H1 (cell line): ENCODE measurements at regions not wholly inside any gene's neighbourhood (a gene's known extent, or its start where the extent isn't known, plus 50 kb on each side); places are given as distances from the start of the nearest gene placed in this dataset.

Experiments used
- CTCF ChIA-PET: fragments of 300-600 bp; sonication (Branson Sonifier 250); formaldehyde crosslinking; loops from one replicate; lab custom pipeline; 2021; ENCODE audit not compliant: partially characterized antibody; lab: Charles Lee
- POLR2A ChIA-PET: fragments of 300-600 bp; sonication (Branson Sonifier 250); formaldehyde crosslinking; loops from one replicate; lab custom pipeline; 2021; ENCODE audit warnings: inconsistent platforms; ENCODE audit not compliant: partially characterized antibody; lab: Charles Lee
- DNase-seq, 2 experiments: peaks; one replicate each; pipeline versions ENCODE4 v3.0.0 to v3.0.0-alpha.2; 2010 to 2022; ENCODE audit warnings: low spot score in 2 of 2, low read depth in 1 of 2, mixed read lengths in 1 of 2
- FAIRE-seq: peaks from 2 replicates; lab custom pipeline; 2011; peaks lifted over from hg19 to GRCh38; lab: Jason Lieb, UNC
- H2AFZ ChIP-seq: 2 replicates; pipeline ENCODE4 v1.8.1; 2012; ENCODE audit warnings: low read length, inconsistent platforms
- H2AK5ac ChIP-seq: 2 replicates; pipeline ENCODE4 v1.6.1; 2013; ENCODE audit warnings: low read depth, low read length
- H2BK120ac ChIP-seq: replicated peaks from 2 replicates; pipeline ENCODE3; 2013; ENCODE audit warnings: low read depth, low read length, inconsistent platforms
- H2BK12ac ChIP-seq: 2 replicates; pipeline ENCODE4 v1.6.1; 2013; ENCODE audit warnings: low read depth, low read length
- H2BK15ac ChIP-seq: 2 replicates; pipeline ENCODE4 v1.6.1; 2013; ENCODE audit warnings: low read length
- H2BK20ac ChIP-seq: 2 replicates; pipeline ENCODE4 v1.6.1; 2013; ENCODE audit warnings: low read length
- H2BK5ac ChIP-seq: 2 replicates; pipeline ENCODE4 v1.6.1; 2013; ENCODE audit warnings: low read depth, low read length
- H3K14ac ChIP-seq: 2 replicates; pipeline ENCODE4 v1.6.1; 2013; ENCODE audit warnings: inconsistent platforms; ENCODE audit not compliant: insufficient read length
- H3K18ac ChIP-seq: 2 replicates; pipeline ENCODE4 v1.6.1; 2013; ENCODE audit warnings: low read length; ENCODE audit errors: extremely low read depth
- H3K23ac ChIP-seq: 2 replicates; pipeline ENCODE4 v1.6.1; 2013; ENCODE audit warnings: inconsistent platforms; ENCODE audit not compliant: insufficient read length
- H3K23me2 ChIP-seq: 2 replicates; pipeline ENCODE4 v1.6.1; 2013; ENCODE audit warnings: low read depth, low read length
- H3K27ac ChIP-seq: 2 replicates; pipeline ENCODE4 v1.6.1; 2011; ENCODE audit warnings: low read depth, low read length, inconsistent platforms
- H3K27me3 ChIP-seq, 4 experiments: replicated peaks in 1 of 4; 1 replicate in 1 of 4; 2 replicates in 3 of 4; pipeline versions ENCODE4 v1.6.1 to v1.8.1; 2011 to 2013; ENCODE audit warnings: low read length in 3 of 4, mild to moderate bottlenecking in 3 of 4, inconsistent platforms in 2 of 4, mixed read lengths in 2 of 4, moderate library complexity in 1 of 4; ENCODE audit not compliant: control insufficient read depth in 3 of 4, insufficient read depth in 3 of 4; ENCODE audit errors: extremely low read depth in 1 of 4
- H3K36me3 ChIP-seq, 4 experiments: 2 replicates each; pipeline versions ENCODE4 v1.6.1 to v1.8.1; 2011 to 2013; ENCODE audit warnings: mild to moderate bottlenecking in 4 of 4, low read length in 3 of 4, moderate library complexity in 2 of 4, control low read depth in 1 of 4, inconsistent platforms in 1 of 4; ENCODE audit not compliant: insufficient read depth in 4 of 4, control insufficient read depth in 2 of 4
- H3K4ac ChIP-seq: replicated peaks from 2 replicates; pipeline ENCODE3; 2013; ENCODE audit warnings: low read length, low read depth, mixed read lengths, inconsistent platforms; ENCODE audit not compliant: insufficient read length
- H3K4me1 ChIP-seq, 4 experiments: replicated peaks in 1 of 4; 1 replicate in 1 of 4; 2 replicates in 3 of 4; pipeline versions ENCODE4 v1.6.1 to v1.8.1; 2011 to 2013; ENCODE audit warnings: low read length in 3 of 4, inconsistent platforms in 2 of 4, mixed read lengths in 1 of 4; ENCODE audit not compliant: insufficient read depth in 4 of 4, control insufficient read depth in 3 of 4
- H3K4me2 ChIP-seq, 2 experiments: 2 replicates each; pipeline versions ENCODE4 v1.6.1 to v1.8.1; 2011 to 2013; ENCODE audit warnings: low read depth in 2 of 2, low read length in 2 of 2, control low read depth in 1 of 2, inconsistent platforms in 1 of 2, mild to moderate bottlenecking in 1 of 2; ENCODE audit not compliant: insufficient read depth in 1 of 2
- H3K4me3 ChIP-seq, 4 experiments: fragments of 200-600, 300-600 bp in 1 of 4; sonication (generic), shearing (Covaris generic), sonication (Bioruptor Twin) in 1 of 4; 2 replicates each; pipeline versions ENCODE4 v1.5.1 to v1.8.1; 2011 to 2016; ENCODE audit warnings: low read length in 4 of 4, low read depth in 3 of 4, control low read depth in 2 of 4, inconsistent platforms in 2 of 4, mild to moderate bottlenecking in 2 of 4, mixed read lengths in 1 of 4, moderate library complexity in 1 of 4; ENCODE audit not compliant: insufficient read depth in 2 of 4; ENCODE audit errors: extremely low read depth in 1 of 4
- H3K56ac ChIP-seq: replicated peaks from 2 replicates; pipeline ENCODE3; 2013; ENCODE audit warnings: low read depth, mild to moderate bottlenecking, mixed read lengths, low read length, inconsistent platforms; ENCODE audit not compliant: insufficient read length
- H3K79me1 ChIP-seq: 2 replicates; pipeline ENCODE4 v1.6.1; 2013; ENCODE audit warnings: low read depth, low read length, control low read depth
- H3K79me2 ChIP-seq, 2 experiments: 2 replicates each; pipeline versions ENCODE4 v1.6.1 to v1.8.1; 2012 to 2013; ENCODE audit warnings: low read length in 2 of 2, mild to moderate bottlenecking in 2 of 2, inconsistent platforms in 1 of 2; ENCODE audit not compliant: insufficient read depth in 2 of 2, control insufficient read depth in 1 of 2
- H3K9ac ChIP-seq, 4 experiments: replicated peaks in 1 of 4; 1 replicate in 1 of 4; 2 replicates in 3 of 4; pipeline versions ENCODE4 v1.6.1 to v1.8.1; 2011 to 2013; ENCODE audit warnings: low read depth in 3 of 4, low read length in 3 of 4, control low read depth in 2 of 4, mild to moderate bottlenecking in 2 of 4, moderate library complexity in 2 of 4, inconsistent platforms in 1 of 4; ENCODE audit errors: extremely low read depth in 1 of 4
- H3K9me3 ChIP-seq, 2 experiments: 2 replicates each; pipeline versions ENCODE4 v1.6.1 to v1.8.1; 2012 to 2013; ENCODE audit warnings: mild to moderate bottlenecking in 2 of 2, moderate library complexity in 2 of 2, control low read depth in 1 of 2, inconsistent platforms in 1 of 2, low read depth in 1 of 2, low read length in 1 of 2, mixed read lengths in 1 of 2; ENCODE audit not compliant: insufficient read depth in 2 of 2
- H4K20me1 ChIP-seq, 2 experiments: replicated peaks in 1 of 2; 2 replicates each; pipeline versions ENCODE3 to v1.8.1; 2011 to 2013; ENCODE audit warnings: inconsistent platforms in 2 of 2, low read length in 2 of 2, mild to moderate bottlenecking in 1 of 2; ENCODE audit not compliant: insufficient read depth in 2 of 2, control insufficient read depth in 1 of 2
- H4K5ac ChIP-seq: 2 replicates; pipeline ENCODE4 v1.6.1; 2013; ENCODE audit warnings: low read length, low read depth, mixed read lengths, inconsistent platforms; ENCODE audit not compliant: insufficient read length
- H4K8ac ChIP-seq: 2 replicates; pipeline ENCODE4 v1.8.0; 2013; ENCODE audit warnings: mild to moderate bottlenecking, moderate library complexity, low read length, inconsistent platforms; ENCODE audit not compliant: insufficient read depth; ENCODE audit errors: extremely low read depth
- H4K91ac ChIP-seq: replicated peaks from 2 replicates; pipeline ENCODE3; 2013; ENCODE audit warnings: low read length, mixed read lengths, inconsistent platforms; ENCODE audit not compliant: insufficient read length
- ATF3 ChIP-seq: IDR thresholded peaks from 2 replicates; pipeline ENCODE4 v1.6.1; 2011; ENCODE audit warnings: low read depth, mild to moderate bottlenecking, low read length; ENCODE audit not compliant: insufficient read depth
- JUND ChIP-seq: IDR thresholded peaks from 2 replicates; pipeline ENCODE4 v1.6.1; 2011; ENCODE audit warnings: mild to moderate bottlenecking, improper control_type of control experiment, low read length
- RNF2 ChIP-seq: fragments of 200-900, 300-1000 bp; sonication (generic); IDR thresholded peaks from 2 replicates; pipeline ENCODE4 v1.7.1; 2016; ENCODE audit warnings: borderline replicate concordance, low read depth, mild to moderate bottlenecking, antibody characterized with exemption, low read length; ENCODE audit not compliant: poor library complexity, severe bottlenecking; ENCODE audit errors: missing control alignments
- SAP30 ChIP-seq: fragments of 300-600 bp; sonication (generic); IDR thresholded peaks from 2 replicates; pipeline ENCODE4 v1.7.1; 2012; ENCODE audit warnings: low read length, moderate library complexity, mild to moderate bottlenecking, inconsistent platforms; ENCODE audit not compliant: insufficient read depth, insufficient replicate concordance
- SIRT6 ChIP-seq: IDR thresholded peaks from one replicate; pipeline ENCODE4 v1.7.1; 2012; ENCODE audit warnings: low read length, inconsistent platforms
- SP1 ChIP-seq: IDR thresholded peaks from 2 replicates; pipeline ENCODE4 v1.6.1; 2011; ENCODE audit warnings: low read depth, low read length
- WGBS, 2 experiments: shearing (Covaris generic) in 1 of 2; methylation state at CpG; one replicate each; pipeline versions ENCODE4 v1.1.6 to v1.1.7; 2013 to 2015; ENCODE audit warnings: low lambda C conversion rate in 2 of 2, mixed read lengths in 2 of 2, inconsistent platforms in 1 of 2, low coverage in 1 of 2, missing lambda C conversion rate in 1 of 2; ENCODE audit not compliant: insufficient replicate concordance in 2 of 2, insufficient coverage in 1 of 2, insufficient read length in 1 of 2; ENCODE audit errors: extremely low coverage in 1 of 2, missing lambda C conversion rate in 1 of 2; 5-methylcytosine and 5-hydroxymethylcytosine counted together

DNA sequence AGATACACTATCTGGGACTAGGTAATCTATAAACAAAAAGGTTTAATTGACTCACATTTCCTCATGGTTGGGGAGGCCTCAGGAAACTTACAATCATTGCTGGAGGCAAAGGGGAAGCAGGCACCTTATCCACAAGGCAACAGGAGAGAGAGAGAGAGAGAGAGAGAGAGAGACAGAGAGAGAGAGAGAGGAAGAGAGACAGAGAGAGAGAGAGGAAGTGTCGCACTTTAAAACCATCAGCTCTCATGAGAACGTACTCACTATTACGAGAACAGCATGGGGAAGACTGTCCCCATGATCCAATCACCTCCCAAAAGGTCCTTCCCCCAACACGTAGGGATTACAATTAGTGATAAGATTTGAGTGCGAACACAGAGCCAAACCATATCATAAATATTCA lies 253.5 kb upstream of the TRIB2 start:
- no peak for DNase-seq
- Histone ChIP-seq H2BK5ac (no peak overlapping the region), H2BK20ac (no peak overlapping the region), H3K18ac (no peak overlapping the region), H3K4me2 (no peak overlapping the region), H2BK12ac (no peak overlapping the region), H4K91ac (no peak overlapping the region), H2AFZ (no peak overlapping the region), H3K27me3 (no peaks in the 10 kb centered on the region), H3K27ac (no peak overlapping the region), H3K23ac (no peak overlapping the region), H4K5ac (no peak overlapping the region), H3K4me1 (no peaks in the 10 kb centered on the region), H3K36me3 (no peaks in the 10 kb centered on the region), H4K8ac (no peak overlapping the region), H3K9ac (no peak overlapping the region), H3K79me1 (no peaks in the 10 kb centered on the region), H4K20me1 (no peaks in the 10 kb centered on the region), H2BK15ac (no peak overlapping the region), H2AK5ac (no peak overlapping the region), H3K9me3 (no peaks in the 10 kb centered on the region), H3K4ac (no peak overlapping the region), H3K14ac (no peak overlapping the region), H3K79me2 (no peaks in the 10 kb centered on the region), H3K4me3 (no peak overlapping the region), H3K56ac (no peak overlapping the region), H3K23me2 (no peaks in the 10 kb centered on the region; the same call in 1 of the 2 replicates), H2BK120ac (no peak overlapping the region)
- ChIA-PET POLR2A (no interaction called here), CTCF (no interaction called here)
- no peak for FAIRE-seq
- WGBS, 2 experiments = 95% methylated on average over 5 of the region's 5 CpGs; no CpG with 5 or more reads in 1 of the 2 experiments
- TF ChIP-seq JUND (no peak), ATF3 (no peak), SIRT6 (no peak), SAP30 (no peak), SP1 (no peak), RNF2 (no peak)
